Small intestine (tissue), 7 donors: ENCODE measurements at regions not wholly inside any gene's neighbourhood (a gene's known extent, or its start where the extent isn't known, plus 50 kb on each side); places are given as distances from the start of the nearest gene placed in this dataset.
"Not testable (repeated sequence)": the region's sequence is repeated elsewhere in the genome, so short reads cannot be mapped to it uniquely, and the experiment has no call there.

ENCODE experiments used
- DNase-seq, 2 donors: peaks; one replicate each; pipeline versions ENCODE4 v3.0.0 to v3.0.0-alpha.2; 2013
- FAIRE-seq: peaks from 2 replicates; lab custom pipeline; 2012; peaks lifted over from hg19 to GRCh38; lab: Jason Lieb, UNC
- H3K27ac ChIP-seq, 3 donors: one replicate each; pipeline ENCODE4 v1.5.1; 2013; ENCODE audit warnings: low read length in 2 of 3, mild to moderate bottlenecking in 2 of 3, control low read depth in 1 of 3, inconsistent platforms in 1 of 3, low read depth in 1 of 3, moderate library complexity in 1 of 3
- H3K27me3 ChIP-seq, 3 donors: one replicate each; pipeline ENCODE4 v1.6.1; 2013; ENCODE audit warnings: low read length in 3 of 3, inconsistent platforms in 1 of 3; ENCODE audit not compliant: control insufficient read depth in 3 of 3, insufficient read depth in 3 of 3
- H3K36me3 ChIP-seq, 3 donors: one replicate each; pipeline ENCODE4 v1.6.1; 2013; ENCODE audit warnings: low read length in 3 of 3, inconsistent platforms in 1 of 3, low read depth in 1 of 3, mild to moderate bottlenecking in 1 of 3, moderate library complexity in 1 of 3; ENCODE audit not compliant: control insufficient read depth in 3 of 3, insufficient read depth in 2 of 3
- H3K4me1 ChIP-seq, 3 donors: one replicate each; pipeline ENCODE4 v1.6.1; 2013; ENCODE audit warnings: low read length in 2 of 3, inconsistent platforms in 1 of 3, low read depth in 1 of 3, mild to moderate bottlenecking in 1 of 3, moderate library complexity in 1 of 3; ENCODE audit not compliant: control insufficient read depth in 3 of 3, insufficient read depth in 2 of 3
- H3K4me3 ChIP-seq, 3 donors: one replicate each; pipeline ENCODE4 v1.5.1; 2013; ENCODE audit warnings: low read length in 3 of 3, control low read depth in 1 of 3, inconsistent platforms in 1 of 3, low read depth in 1 of 3, mild to moderate bottlenecking in 1 of 3, moderate library complexity in 1 of 3
- H3K9me3 ChIP-seq, 2 donors: one replicate each; pipeline ENCODE4 v1.6.1; 2013; ENCODE audit warnings: low read depth in 1 of 2, low read length in 1 of 2; ENCODE audit not compliant: control insufficient read depth in 2 of 2, insufficient read depth in 1 of 2
- WGBS, 3 donors: extraction: QIAGEN DNeasy Blood & Tissue Kit; methylation state at CpG; one replicate each; pipeline ENCODE4 v1.1.7; 2013; 5-methylcytosine and 5-hydroxymethylcytosine counted together
- donor health status: healthy with polysubstance abuse.
- donor health status: control.
- donor health status: control.
- donor health status: Bipolar disorder and iron deficiency.
- donor health status: healthy.

- Histone ChIP-seq H3K4me3 (no peak overlapping the region), H3K36me3 (no peaks in the 10 kb centered on the region), H3K9me3 (peaks cover 0 to 17% of the 10 kb centered on the region in 2 donors), H3K27me3 (no peaks in the 10 kb centered on the region), H3K4me1 (no peaks in the 10 kb centered on the region), H3K27ac (no peak overlapping the region)
- DNase-seq (no peak), FAIRE-seq (no peak)
- 68 to 76% (median 68%) methylated on average over 2 of the region's 2 CpGs for WGBS, 3 donors
Measured at GRCh38 chr3:6655275-6655674, 205.6 kb upstream of the GRM7 start.

DNA sequence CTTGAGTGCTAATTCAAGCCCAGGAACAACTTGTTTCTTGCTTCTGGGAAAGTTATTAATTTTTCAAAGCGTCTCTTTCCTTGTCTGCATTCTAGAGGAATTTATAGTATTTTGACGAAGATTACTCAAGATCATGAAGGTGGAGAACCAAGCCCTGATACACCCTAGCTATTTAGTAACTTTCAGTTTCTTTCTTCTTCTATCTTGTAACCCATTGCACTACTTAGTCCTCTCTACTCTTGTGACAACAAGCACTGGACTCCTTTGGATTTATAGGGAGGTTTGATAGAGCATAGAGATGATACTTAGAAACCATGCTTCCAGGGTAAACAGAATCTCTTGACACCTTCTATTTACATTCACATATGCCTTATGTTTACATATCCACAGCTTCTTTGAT lies 203.3 kb upstream of the GRM7 start:
- H3K27me3 ChIP-seq = no peaks in the 10 kb centered on the region

DNA sequence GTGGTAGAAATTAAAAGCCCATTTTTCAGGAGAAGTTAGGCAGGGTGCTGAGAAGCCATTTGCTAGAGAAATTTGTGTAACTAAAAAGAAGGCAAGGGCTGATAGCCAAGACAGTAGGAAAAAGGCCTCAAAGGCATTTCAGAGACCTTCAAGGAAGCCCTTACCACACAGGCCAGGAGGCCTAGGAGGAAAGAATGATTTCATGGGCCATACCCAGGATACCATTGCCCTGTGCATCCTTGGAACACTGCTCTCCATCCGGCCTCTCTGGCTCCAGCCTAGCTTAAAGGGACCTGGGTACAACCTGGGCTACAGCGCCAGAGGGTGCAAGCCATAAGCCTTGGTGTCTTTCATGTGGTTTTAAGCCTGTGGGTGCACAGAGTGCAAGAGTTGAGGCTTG lies 193.6 kb upstream of the GRM7 start:
- Histone ChIP-seq H3K4me1 (no peaks in the 10 kb centered on the region), H3K4me3 (no peak overlapping the region), H3K9me3 (peaks cover 2 to 20% of the 10 kb centered on the region in 2 donors), H3K36me3 (no peaks in the 10 kb centered on the region), H3K27me3 (no peaks in the 10 kb centered on the region), H3K27ac (no peak overlapping the region)
- FAIRE-seq (no peak), DNase-seq (no peak)
- 65 to 83% (median 68%) methylated on average over 2 of the region's 2 CpGs for WGBS, 3 donors

More for the DNA sequence above, 203.3 kb upstream of the GRM7 start:
- 79 to 84% (median 83%) methylated on average over 2 of the region's 2 CpGs for WGBS, 3 donors
- DNase-seq (no peak), FAIRE-seq (no peak)
- no peak overlapping the region for H3K4me3 ChIP-seq
- H3K36me3 ChIP-seq = no peaks in the 10 kb centered on the region
- H3K4me1 ChIP-seq = no peaks in the 10 kb centered on the region
- peaks cover 0 to 25% of the 10 kb centered on the region in 2 donors for H3K9me3 ChIP-seq
- H3K27ac ChIP-seq = no peak overlapping the region

DNA sequence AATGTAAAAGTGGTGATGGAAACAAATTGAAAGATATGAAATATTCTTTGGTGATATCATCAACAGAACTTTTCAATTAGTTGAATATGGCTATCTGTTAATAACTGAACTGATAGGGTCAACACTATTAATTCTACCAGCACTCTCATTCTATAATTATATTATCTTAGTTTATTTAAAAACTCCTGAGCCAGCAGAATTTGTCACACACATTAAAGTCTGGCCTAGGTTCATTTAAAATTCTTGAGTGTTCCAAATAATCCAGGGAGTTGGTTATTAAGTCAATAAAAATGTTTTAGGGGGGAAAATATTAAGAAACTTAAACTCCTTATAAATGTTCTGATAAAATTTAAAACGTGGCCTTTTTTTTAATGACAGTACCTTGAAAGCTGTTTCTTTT lies 189.6 kb upstream of the GRM7 start:
- Histone ChIP-seq H3K9me3 (peaks cover 2 to 14% of the 10 kb centered on the region in 2 donors), H3K36me3 (no peaks in the 10 kb centered on the region), H3K27me3 (no peaks in the 10 kb centered on the region), H3K4me1 (no peaks in the 10 kb centered on the region), H3K4me3 (no peak overlapping the region), H3K27ac (no peak overlapping the region)
- FAIRE-seq = no peak
- WGBS, 3 donors = 33 to 55% (median 43%) methylated on average over 1 of the region's 1 CpG
- no peak for DNase-seq

GRCh38 chr3:6679510-6679909 lies 181.4 kb upstream of the GRM7 start:
- Histone ChIP-seq H3K9me3 (no peaks in the 10 kb centered on the region), H3K27me3 (no peaks in the 10 kb centered on the region)
- WGBS, 3 donors = 60 to 85% (median 74%) methylated on average over 4 of the region's 4 CpGs

DNA sequence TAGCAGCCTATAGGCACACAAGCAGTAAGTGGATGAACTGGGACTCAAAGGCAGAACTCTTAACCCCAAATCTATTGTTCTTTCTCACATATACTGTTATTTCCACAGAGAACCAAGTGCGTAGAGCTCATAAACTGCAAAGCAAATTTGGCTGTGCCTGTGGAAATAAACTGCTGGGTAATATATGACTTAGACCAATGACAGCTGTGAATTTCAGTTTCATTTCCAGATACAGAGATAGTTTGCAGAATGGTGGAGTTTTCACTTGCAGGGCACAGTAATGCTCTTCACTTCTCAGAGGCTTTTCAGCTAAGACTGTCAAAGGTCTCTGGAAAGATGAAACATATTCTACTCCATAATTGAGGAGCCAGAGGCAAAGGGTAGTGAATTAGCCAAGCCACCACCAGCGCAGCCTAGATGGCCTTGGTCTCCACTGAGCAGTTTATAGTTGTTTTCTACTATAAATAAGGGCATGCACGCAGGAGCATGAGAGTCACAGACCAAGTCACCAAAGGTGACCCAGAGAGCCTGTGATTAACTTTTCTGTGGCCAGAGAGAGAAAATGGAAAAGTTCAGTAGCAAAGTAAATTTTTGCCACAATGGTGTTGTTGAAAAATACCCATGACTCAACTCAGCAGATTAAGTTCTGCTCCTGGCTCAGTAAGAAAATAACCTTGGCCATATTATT lies 180.7 kb upstream of the GRM7 start:
- WGBS, 3 donors = 50 to 83% (median 75%) methylated on average over 3 of the region's 3 CpGs
- Histone ChIP-seq H3K9me3 (no peaks in the 10 kb centered on the region), H3K4me3 (no peak overlapping the region), H3K36me3 (no peaks in the 10 kb centered on the region), H3K27me3 (no peaks in the 10 kb centered on the region), H3K27ac (no peak overlapping the region), H3K4me1 (no peaks in the 10 kb centered on the region)
- DNase-seq (no peak), FAIRE-seq (no peak)

More at GRCh38 chr3:6679510-6679909, 181.4 kb upstream of the GRM7 start:
- H3K27ac ChIP-seq = no peak overlapping the region
- no peak for DNase-seq
- no peak overlapping the region for H3K4me3 ChIP-seq
- H3K36me3 ChIP-seq = no peaks in the 10 kb centered on the region
- H3K4me1 ChIP-seq = no peaks in the 10 kb centered on the region
- no peak for FAIRE-seq

GRCh38 chr3:6697285-6697684 lies 163.6 kb upstream of the GRM7 start:
- 52 to 76% (median 59%) methylated on average over 3 of the region's 3 CpGs for WGBS, 3 donors
- peak in 1 of 2 donors; percentile 3 for DNase-seq
- FAIRE-seq = no peak

GRCh38 chr3:6697722-6698121 lies 163.2 kb upstream of the GRM7 start:
- Histone ChIP-seq H3K27me3 (no peaks in the 10 kb centered on the region), H3K27ac (no peak overlapping the region), H3K4me1 (no peaks in the 10 kb centered on the region), H3K36me3 (no peaks in the 10 kb centered on the region), H3K4me3 (no peak overlapping the region), H3K9me3 (peaks cover 0 to 5% of the 10 kb centered on the region in 2 donors)
- DNase-seq (no peak), FAIRE-seq (no peak)
- WGBS, 3 donors = 68 to 77% (median 74%) methylated on average over 6 of the region's 6 CpGs

More at GRCh38 chr3:6697285-6697684, 163.6 kb upstream of the GRM7 start:
- Histone ChIP-seq H3K27me3 (no peaks in the 10 kb centered on the region), H3K36me3 (no peaks in the 10 kb centered on the region), H3K9me3 (peaks cover 0 to 5% of the 10 kb centered on the region in 2 donors), H3K4me1 (no peaks in the 10 kb centered on the region), H3K4me3 (no peak overlapping the region), H3K27ac (no peak overlapping the region)

- 59 to 66% (median 60%) methylated on average over 5 of the region's 5 CpGs for WGBS, 3 donors
- not testable (repeated sequence) for H3K9me3 ChIP-seq, H3K27me3 ChIP-seq, H3K4me3 ChIP-seq, DNase-seq, H3K36me3 ChIP-seq, FAIRE-seq, H3K4me1 ChIP-seq, H3K27ac ChIP-seq
Measured at GRCh38 chr3:6704817-6705216, 156.1 kb upstream of the GRM7 start.
